A673 (cell line): ENCODE measurements at regions not wholly inside any gene's neighbourhood (a gene's known extent, or its start where the extent isn't known, plus 50 kb on each side); places are given as distances from the start of the nearest gene placed in this dataset.

ENCODE experiments used
- CTCF ChIP-seq: fragments of 300-800, 200-600 bp; sonication (generic); conservative IDR thresholded peaks from 2 replicates; pipeline ENCODE4 v1.5.1; 2017; ENCODE audit warnings: low read depth, mild to moderate bottlenecking, antibody characterized with exemption, low read length, moderate library complexity, mixed read lengths
- EZH2 ChIP-seq: fragments of 200-600 bp; sonication (generic); IDR thresholded peaks from 2 replicates; pipeline ENCODE4 v1.6.1; 2017; ENCODE audit warnings: borderline replicate concordance, low read depth, mild to moderate bottlenecking, mixed read lengths, antibody characterized with exemption, low read length; ENCODE audit not compliant: poor library complexity, severe bottlenecking

GRCh38 chr6:101077344-101077743, 196.2 kb upstream of the ASCC3 start:
- TF ChIP-seq EZH2, result no peak
- TF ChIP-seq CTCF, result no peak
